GM12892 (cell line): ENCODE measurements at regions not wholly inside any gene's neighbourhood (a gene's known extent, or its start where the extent isn't known, plus 50 kb on each side); places are given as distances from the start of the nearest gene placed in this dataset.
"Not testable (repeated sequence)": the region's sequence is repeated elsewhere in the genome, so short reads cannot be mapped to it uniquely, and the experiment has no call there.

Source experiments
- DNase-seq: peaks from one replicate; pipeline ENCODE4 v3.0.0; 2011; ENCODE audit not compliant: insufficient read length
- FAIRE-seq: peaks from 2 replicates; lab custom pipeline; 2011; peaks lifted over from hg19 to GRCh38; lab: Jason Lieb, UNC
- POLR2A ChIP-seq: IDR thresholded peaks from 2 replicates; pipeline ENCODE4 v1.6.1; 2011; ENCODE audit warnings: low read depth, low read length, control low read depth
- POLR2AphosphoS5 ChIP-seq: IDR thresholded peaks from 2 replicates; pipeline ENCODE4 v1.6.1; 2011; ENCODE audit warnings: low read depth, low read length, control low read depth
- TAF1 ChIP-seq: IDR thresholded peaks from 2 replicates; pipeline ENCODE4 v1.6.1; 2011; ENCODE audit warnings: low read depth, mild to moderate bottlenecking, control low read depth, low read length, borderline replicate concordance

GRCh38 chr1:20413136-20413775 is 72.8 kb downstream of the CAMK2N1 start:
- DNase-seq (no peak), FAIRE-seq (no peak)
- TF ChIP-seq POLR2A (no peak), TAF1 (no peak), POLR2AphosphoS5 (no peak)

GRCh38 chr1:20411196-20411980 is 74.6 kb downstream of the CAMK2N1 start:
- DNase-seq: no peak
- FAIRE-seq: no peak
- TF ChIP-seq TAF1: no peak
- TF ChIP-seq POLR2AphosphoS5: no peak
- TF ChIP-seq POLR2A: no peak

GRCh38 chr1:20410503-20410902 is 75.5 kb downstream of the CAMK2N1 start:
- DNase-seq (no peak), FAIRE-seq (no peak)
- TF ChIP-seq POLR2A (no peak), POLR2AphosphoS5 (no peak), TAF1 (no peak)

GRCh38 chr1:20409971-20410370 is 76.0 kb downstream of the CAMK2N1 start:
- no peak for DNase-seq
- no peak for TF ChIP-seq POLR2AphosphoS5
- no peak for TF ChIP-seq POLR2A
- no peak for TF ChIP-seq TAF1
- no peak for FAIRE-seq

GRCh38 chr1:20409012-20409411 is 77.0 kb downstream of the CAMK2N1 start:
- TF ChIP-seq TAF1 (no peak), POLR2AphosphoS5 (no peak), POLR2A (no peak)
- FAIRE-seq (no peak), DNase-seq (no peak)

GRCh38 chr1:20408133-20408650 is 77.8 kb downstream of the CAMK2N1 start:
- not testable (repeated sequence) for DNase-seq, FAIRE-seq

- FAIRE-seq: no peak
- no peak for DNase-seq
- TF ChIP-seq POLR2A (no peak), TAF1 (no peak), POLR2AphosphoS5 (no peak)
These were observed 80.0 kb downstream of the CAMK2N1 start for GRCh38 chr1:20405893-20406604.

- TF ChIP-seq POLR2A: no peak
- TF ChIP-seq POLR2AphosphoS5: no peak
- no peak for TF ChIP-seq TAF1
- no peak for DNase-seq
- no peak for FAIRE-seq
These were observed 80.8 kb downstream of the CAMK2N1 start for GRCh38 chr1:20405051-20405754.
